Brain microvascular endothelial cell (primary cell): ENCODE measurements at regions not wholly inside any gene's neighbourhood (a gene's known extent, or its start where the extent isn't known, plus 50 kb on each side); places are given as distances from the start of the nearest gene placed in this dataset.

Source experiments
- DNase-seq: peaks from one replicate; pipeline ENCODE4 v3.0.0-alpha.2; 2020
- H3K27ac ChIP-seq: fragments of 250-450 bp; sonication (Bioruptor Pico); 2 replicates; pipeline ENCODE4 v1.5.1; 2020; ENCODE audit warnings: mild to moderate bottlenecking, moderate library complexity
- H3K27me3 ChIP-seq: fragments of 250-450 bp; sonication (Bioruptor Pico); replicated peaks from 2 replicates; pipeline ENCODE4 v1.5.1; 2020; ENCODE audit warnings: mild to moderate bottlenecking
- H3K36me3 ChIP-seq: fragments of 250-450 bp; sonication (Bioruptor Pico); replicated peaks from 2 replicates; pipeline ENCODE4 v1.5.1; 2020; ENCODE audit warnings: mild to moderate bottlenecking
- H3K4me3 ChIP-seq: 2 replicates; pipeline ENCODE4 v1.5.1; 2011; ENCODE audit warnings: low read depth, mild to moderate bottlenecking, control low read depth, low read length, moderate library complexity
- in situ Hi-C: cut with HindIII; loops from 2 replicates; pipeline ENCODE4 v1.10.0; 2017; ENCODE audit warnings: low sequenced_read_pairs, low pct_ligation_motif_present
- TF ChIP-seq, protein P1 (sequence below): IDR thresholded peaks from 2 replicates; pipeline ENCODE4 v1.5.1; 2011; ENCODE audit warnings: low read depth, mild to moderate bottlenecking, moderate library complexity, low read length, control low read depth, inconsistent platforms; ENCODE audit errors: missing control alignments

DNA sequence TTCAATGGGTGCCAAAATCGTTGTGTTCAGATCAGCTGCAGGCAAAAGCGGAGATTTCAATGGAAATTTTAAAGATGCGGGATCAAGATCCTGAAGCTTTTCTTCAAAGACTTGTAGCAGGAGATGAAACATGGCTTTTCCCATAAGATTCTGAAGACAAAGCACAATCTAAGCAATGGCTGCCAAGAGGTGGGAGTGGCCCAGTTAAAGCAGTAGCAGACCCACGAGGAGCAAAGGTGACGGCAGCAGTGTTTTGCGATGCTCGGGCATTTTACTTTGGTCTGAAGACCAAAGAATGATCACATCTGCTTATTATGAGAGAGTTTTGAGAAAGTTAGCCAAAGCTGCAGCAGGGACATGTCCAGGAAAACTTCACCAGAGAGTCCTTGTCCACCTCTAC is 222.9 kb downstream of the DSC3 start:
- Histone ChIP-seq H3K36me3 (no peaks in the 10 kb centered on the region), H3K27me3 (no peaks in the 10 kb centered on the region), H3K27ac (no peak overlapping the region), H3K4me3 (no peak overlapping the region)
- TF ChIP-seq, protein P1, sequence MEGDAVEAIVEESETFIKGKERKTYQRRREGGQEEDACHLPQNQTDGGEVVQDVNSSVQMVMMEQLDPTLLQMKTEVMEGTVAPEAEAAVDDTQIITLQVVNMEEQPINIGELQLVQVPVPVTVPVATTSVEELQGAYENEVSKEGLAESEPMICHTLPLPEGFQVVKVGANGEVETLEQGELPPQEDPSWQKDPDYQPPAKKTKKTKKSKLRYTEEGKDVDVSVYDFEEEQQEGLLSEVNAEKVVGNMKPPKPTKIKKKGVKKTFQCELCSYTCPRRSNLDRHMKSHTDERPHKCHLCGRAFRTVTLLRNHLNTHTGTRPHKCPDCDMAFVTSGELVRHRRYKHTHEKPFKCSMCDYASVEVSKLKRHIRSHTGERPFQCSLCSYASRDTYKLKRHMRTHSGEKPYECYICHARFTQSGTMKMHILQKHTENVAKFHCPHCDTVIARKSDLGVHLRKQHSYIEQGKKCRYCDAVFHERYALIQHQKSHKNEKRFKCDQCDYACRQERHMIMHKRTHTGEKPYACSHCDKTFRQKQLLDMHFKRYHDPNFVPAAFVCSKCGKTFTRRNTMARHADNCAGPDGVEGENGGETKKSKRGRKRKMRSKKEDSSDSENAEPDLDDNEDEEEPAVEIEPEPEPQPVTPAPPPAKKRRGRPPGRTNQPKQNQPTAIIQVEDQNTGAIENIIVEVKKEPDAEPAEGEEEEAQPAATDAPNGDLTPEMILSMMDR = no peak
- in situ Hi-C loops = no loop called here
- DNase-seq = no peak

DNA sequence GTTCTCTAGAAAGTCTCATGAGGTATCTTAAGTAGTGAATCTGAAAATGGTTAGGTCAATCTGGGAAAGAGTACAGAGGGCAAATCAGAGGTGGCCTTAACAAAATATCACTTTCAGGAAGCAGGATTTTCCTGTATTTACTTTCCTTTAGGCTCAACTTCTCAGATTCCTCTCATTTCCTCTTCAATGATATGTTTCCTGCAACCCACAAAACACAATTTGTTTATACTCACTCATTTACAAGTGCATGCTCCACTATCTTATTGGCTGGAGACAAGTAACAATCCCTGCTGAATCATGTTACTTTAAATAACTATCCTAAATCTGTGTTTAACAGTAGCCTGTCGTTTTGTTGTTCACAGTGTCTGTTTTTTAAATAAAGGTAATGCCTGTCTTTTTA is 228.1 kb downstream of the DSC3 start:
- no peak for DNase-seq
- H3K4me3 ChIP-seq = no peak overlapping the region
- TF ChIP-seq, protein P1 = no peak
- H3K27ac ChIP-seq = no peak overlapping the region
- H3K36me3 ChIP-seq = no peaks in the 10 kb centered on the region
- in situ Hi-C loops = no loop called here
- no peaks in the 10 kb centered on the region for H3K27me3 ChIP-seq

DNA sequence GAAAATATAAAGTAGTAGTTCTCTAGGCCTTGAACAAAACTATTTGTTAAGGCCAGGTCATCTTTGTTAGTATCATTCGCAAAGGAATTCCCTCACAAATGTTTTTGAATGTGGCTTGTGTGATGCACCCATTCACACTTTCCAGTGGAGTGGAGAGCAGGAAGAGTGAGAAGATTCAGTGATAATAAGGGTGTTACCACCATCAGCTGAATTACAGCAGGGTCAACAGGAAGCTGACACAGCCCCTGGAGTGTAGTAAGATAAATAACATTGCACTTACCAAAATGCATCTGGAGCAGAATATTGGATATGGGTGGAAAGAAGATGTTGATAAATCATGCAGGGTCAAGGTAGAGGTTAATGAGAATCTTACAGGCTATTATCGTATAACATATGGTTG is 231.0 kb downstream of the DSC3 start:
- DNase-seq = no peak
- TF ChIP-seq, protein P1 = no peak
- no peaks in the 10 kb centered on the region for H3K27me3 ChIP-seq
- no peak overlapping the region for H3K4me3 ChIP-seq
- in situ Hi-C loops = no loop called here
- H3K36me3 ChIP-seq = no peaks in the 10 kb centered on the region
- H3K27ac ChIP-seq = no peak overlapping the region

DNA sequence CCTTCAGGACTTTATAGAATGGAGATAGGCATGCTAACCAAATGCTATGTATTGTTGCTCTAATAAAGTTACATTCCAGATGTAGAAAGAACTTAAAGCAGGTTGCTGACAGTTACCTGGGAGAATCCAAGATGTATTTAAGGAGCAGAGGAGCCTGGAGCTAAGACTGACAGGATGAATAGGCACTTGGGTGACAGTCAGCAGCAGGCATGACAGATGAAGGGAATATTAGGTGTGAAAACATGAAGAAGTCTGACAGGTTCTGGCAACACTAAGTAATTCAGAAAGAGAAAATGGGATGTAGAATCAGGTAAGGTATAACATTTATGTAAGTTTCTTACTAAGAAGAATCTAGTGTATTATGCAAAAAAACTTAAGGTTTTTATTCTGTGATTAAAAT is 232.0 kb downstream of the DSC3 start:
- no peak for DNase-seq
- in situ Hi-C loops = no loop called here
- H3K27ac ChIP-seq = no peak overlapping the region
- H3K4me3 ChIP-seq = no peak overlapping the region
- H3K36me3 ChIP-seq = no peaks in the 10 kb centered on the region
- H3K27me3 ChIP-seq = no peaks in the 10 kb centered on the region
- TF ChIP-seq, protein P1 = no peak

DNA sequence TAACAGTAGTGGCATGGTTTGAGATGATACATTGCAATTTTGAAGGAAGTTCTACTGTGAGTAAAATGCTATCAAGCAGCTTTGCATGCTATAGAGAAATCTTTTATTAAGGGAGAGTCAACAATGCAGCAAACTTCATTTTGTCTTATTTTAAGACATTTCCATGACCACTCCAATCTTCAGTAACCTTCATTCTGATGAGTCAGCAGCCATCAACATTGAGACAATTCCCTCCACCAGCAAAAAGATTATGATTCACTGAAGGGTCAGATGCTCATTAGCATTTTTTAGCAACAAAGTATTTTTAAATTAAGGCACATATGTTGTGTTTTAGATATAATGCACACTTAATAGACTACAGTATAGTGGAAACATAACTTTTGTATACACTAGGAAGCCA is 235.7 kb downstream of the DSC3 start:
- H3K36me3 ChIP-seq = no peaks in the 10 kb centered on the region
- DNase-seq = no peak
- TF ChIP-seq, protein P1 = no peak
- in situ Hi-C loops = no loop called here
- no peak overlapping the region for H3K27ac ChIP-seq
- H3K4me3 ChIP-seq = no peak overlapping the region
- no peaks in the 10 kb centered on the region for H3K27me3 ChIP-seq

DNA sequence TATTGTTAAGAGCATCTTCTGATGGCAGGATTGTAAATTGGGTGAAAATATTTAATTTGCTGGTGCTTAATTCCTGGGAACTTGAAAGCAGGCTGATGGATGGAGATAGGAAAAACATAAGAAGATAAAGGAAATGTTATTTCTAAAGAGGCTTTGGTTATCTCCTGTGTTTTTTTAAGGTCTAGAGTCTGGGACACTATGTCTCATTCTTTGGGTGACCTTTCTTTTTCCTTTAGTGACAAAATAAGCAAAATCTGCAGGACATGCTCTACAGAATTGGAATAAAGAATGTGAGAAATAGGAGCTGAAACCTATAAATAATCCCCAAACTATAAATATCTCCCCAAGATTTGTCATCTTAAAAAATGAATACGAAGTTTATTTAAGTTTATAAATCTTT is 241.7 kb downstream of the DSC3 start:
- TF ChIP-seq, protein P1 = no peak
- in situ Hi-C loops = no loop called here
- Histone ChIP-seq H3K36me3 (no peaks in the 10 kb centered on the region), H3K27ac (no peak overlapping the region), H3K4me3 (no peak overlapping the region), H3K27me3 (no peaks in the 10 kb centered on the region)
- DNase-seq = no peak
